ENCODE measurements at regions not wholly inside any gene's neighbourhood (a gene's known extent, or its start where the extent isn't known, plus 50 kb on each side); places are given as distances from the start of the nearest gene placed in this dataset.

GRCh38 chr20:50286609-50287008 lies 96.0 kb downstream of the CEBPB start:
- H3K9me3 ChIP-seq: no peaks in the 10 kb centered on the region
- no peaks in the 10 kb centered on the region for H3K36me3 ChIP-seq
- peaks cover 2 to 44% (median 15%) of the 10 kb centered on the region in 4 donors for H3K4me1 ChIP-seq
- H3K27me3 ChIP-seq: no peaks in the 10 kb centered on the region
- intact Hi-C loops (cut with DNase I; ENCODE audit: low total_unique reads) (no loop called here), in situ Hi-C loops (cut with MboI; ENCODE audit: low pct_ligation_motif_present in 1 of 4, low pct_unique_long_range_greater_than_20kb in 1 of 4, low sequenced_read_pairs in 3 of 4) (loop anchor here in 1 of 4 donors (25.0 kb wide), 1 partner anchor 176 kb away; no protein-coding TSS in a partner anchor)
- peak; percentile 43 for DNase-seq
- TF ChIP-seq CTCF (IDR thresholded peaks at IDR 0.05) (no peak), EP300 (IDR thresholded peaks at IDR 0.05; ENCODE audit: low read depth) (no peak), POLR2AphosphoS5 (IDR thresholded peaks at IDR 0.05) (no peak), POLR2A (IDR thresholded peaks at IDR 0.05) (no peak)
- 68% methylated on average over 11 of the region's 11 CpGs; no CpG with 5 or more reads in 1 of the 2 donors for WGBS, 2 donors (ENCODE audit: low coverage in 1 of 2)
- H3K4me3 ChIP-seq: no peak overlapping the region
- peak overlapping the region; percentile 71 to 82 (median 78) for H3K27ac ChIP-seq

- H3K27me3 ChIP-seq: no peaks in the 10 kb centered on the region
- H3K4me1 ChIP-seq: peaks cover 10 to 53% (median 23%) of the 10 kb centered on the region in 4 donors
- TF ChIP-seq POLR2AphosphoS5 (IDR thresholded peaks at IDR 0.05) (no peak), POLR2A (IDR thresholded peaks at IDR 0.05) (no peak), EP300 (IDR thresholded peaks at IDR 0.05; ENCODE audit: low read depth) (no peak), CTCF (IDR thresholded peaks at IDR 0.05) (no peak)
- no peaks in the 10 kb centered on the region for H3K9me3 ChIP-seq
- in situ Hi-C loops (cut with MboI; ENCODE audit: low pct_ligation_motif_present in 1 of 4, low pct_unique_long_range_greater_than_20kb in 1 of 4, low sequenced_read_pairs in 3 of 4): loop anchor here in 1 of 4 donors (25.0 kb wide), 1 partner anchor 175 kb away; no protein-coding TSS in a partner anchor
- H3K36me3 ChIP-seq: no peaks in the 10 kb centered on the region
- intact Hi-C loops (cut with DNase I; ENCODE audit: low total_unique reads): no loop called here
- peak overlapping the region in 2 of 4 donors; percentile 77 to 82 for H3K27ac ChIP-seq
- no peak overlapping the region for H3K4me3 ChIP-seq
- no peak for DNase-seq
- 88% methylated on average over 4 of the region's 4 CpGs; no CpG with 5 or more reads in 1 of the 2 donors for WGBS, 2 donors (ENCODE audit: low coverage in 1 of 2)
Observed at GRCh38 chr20:50287512-50287911, 96.9 kb downstream of the CEBPB start.

DNA sequence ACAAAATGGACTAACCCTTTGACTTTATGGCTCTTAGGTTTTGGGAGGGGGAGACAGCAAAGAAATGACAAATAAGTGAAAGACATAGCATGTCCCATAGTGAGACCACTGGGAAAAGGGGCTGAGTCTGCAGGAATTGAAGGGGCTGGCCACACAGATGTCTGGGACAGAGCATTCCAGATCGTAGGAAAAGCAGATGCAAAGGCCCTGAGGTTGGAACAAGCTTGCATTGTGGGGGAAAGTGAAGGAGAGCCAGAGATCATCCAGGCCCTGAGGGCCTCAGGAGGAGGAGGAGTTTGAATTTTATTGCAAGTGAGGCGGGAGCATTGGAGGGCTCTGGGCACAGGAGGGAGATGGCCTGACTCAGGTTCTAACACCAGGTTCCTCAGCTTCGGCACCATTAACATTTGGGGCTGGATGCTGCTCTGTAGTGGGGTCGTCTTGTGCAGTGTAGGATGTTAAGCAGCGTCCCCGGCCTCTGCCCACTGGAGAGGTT lies 97.5 kb downstream of the CEBPB start:
- 88 to 97% methylated on average over 6 of the region's 6 CpGs for WGBS, 2 donors (ENCODE audit: low coverage in 1 of 2)
- H3K27me3 ChIP-seq: no peaks in the 10 kb centered on the region
- no peaks in the 10 kb centered on the region for H3K36me3 ChIP-seq
- H3K9me3 ChIP-seq: no peaks in the 10 kb centered on the region
- intact Hi-C loops (cut with DNase I; ENCODE audit: low total_unique reads): no loop called here
- TF ChIP-seq CTCF (IDR thresholded peaks at IDR 0.05) (no peak), EP300 (IDR thresholded peaks at IDR 0.05; ENCODE audit: low read depth) (no peak), POLR2A (IDR thresholded peaks at IDR 0.05) (no peak), POLR2AphosphoS5 (IDR thresholded peaks at IDR 0.05) (no peak)
- DNase-seq: no peak
- H3K4me1 ChIP-seq: peaks cover 13 to 53% (median 28%) of the 10 kb centered on the region in 4 donors
- no peak overlapping the region for H3K27ac ChIP-seq
- in situ Hi-C loops (cut with MboI; ENCODE audit: low pct_ligation_motif_present in 1 of 4, low pct_unique_long_range_greater_than_20kb in 1 of 4, low sequenced_read_pairs in 3 of 4): loop anchor here in 1 of 4 donors (25.0 kb wide), 1 partner anchor 174 kb away; no protein-coding TSS in a partner anchor
- H3K4me3 ChIP-seq: no peak overlapping the region

GRCh38 chr20:50289581-50289980 lies 99.0 kb downstream of the CEBPB start:
- in situ Hi-C loops (cut with MboI; ENCODE audit: low pct_ligation_motif_present in 1 of 4, low pct_unique_long_range_greater_than_20kb in 1 of 4, low sequenced_read_pairs in 3 of 4) (loop anchor here in 1 of 4 donors (25.0 kb wide), 1 partner anchor 173 kb away; no protein-coding TSS in a partner anchor), intact Hi-C loops (cut with DNase I; ENCODE audit: low total_unique reads) (no loop called here)
- Histone ChIP-seq H3K4me3 (no peak overlapping the region), H3K27ac (no peak overlapping the region), H3K9me3 (no peaks in the 10 kb centered on the region), H3K36me3 (no peaks in the 10 kb centered on the region), H3K27me3 (no peaks in the 10 kb centered on the region), H3K4me1 (peaks cover 9 to 38% (median 26%) of the 10 kb centered on the region in 4 donors)
- WGBS, 2 donors (ENCODE audit: low coverage in 1 of 2): 84 to 87% methylated on average over 8 to 10 of the region's 10 CpGs
- no peak for DNase-seq
- no peak for TF ChIP-seq CTCF (IDR thresholded peaks at IDR 0.05)
- no peak for TF ChIP-seq POLR2A (IDR thresholded peaks at IDR 0.05)
- no peak for TF ChIP-seq EP300 (IDR thresholded peaks at IDR 0.05; ENCODE audit: low read depth)
- TF ChIP-seq POLR2AphosphoS5 (IDR thresholded peaks at IDR 0.05): no peak
